AG09309 (cell line): ENCODE measurements at regions not wholly inside any gene's neighbourhood (a gene's known extent, or its start where the extent isn't known, plus 50 kb on each side); places are given as distances from the start of the nearest gene placed in this dataset.

Experiments used
- DNase-seq: peaks from one replicate; pipeline ENCODE4 v3.0.0-alpha.2; 2010; ENCODE audit warnings: low read depth
- H3K4me3 ChIP-seq: 2 replicates; pipeline ENCODE4 v1.5.1; 2011; ENCODE audit warnings: mild to moderate bottlenecking, low read depth, low read length, moderate library complexity; ENCODE audit not compliant: control insufficient read depth
- CTCF ChIP-seq: IDR thresholded peaks from 2 replicates; pipeline ENCODE4 v1.5.1; 2011; ENCODE audit warnings: mild to moderate bottlenecking, low read depth, low read length, inconsistent platforms; ENCODE audit not compliant: insufficient read depth, control insufficient read depth; ENCODE audit errors: missing control alignments

- no peak for DNase-seq
Observed at GRCh38 chr7:114138587-114138986, 219.8 kb upstream of the PPP1R3A start.

GRCh38 chr7:114133717-114134116 lies 214.9 kb upstream of the PPP1R3A start:
- H3K4me3 ChIP-seq, result no peak overlapping the region
- TF ChIP-seq CTCF, result no peak
- DNase-seq, result no peak

More at GRCh38 chr7:114138587-114138986, 219.8 kb upstream of the PPP1R3A start:
- H3K4me3 ChIP-seq, result no peak overlapping the region
- TF ChIP-seq CTCF, result no peak

GRCh38 chr7:114130866-114131265 lies 212.1 kb upstream of the PPP1R3A start:
- no peak for DNase-seq
- TF ChIP-seq CTCF, result no peak
- no peak overlapping the region for H3K4me3 ChIP-seq

- no peak for DNase-seq
- no peak for TF ChIP-seq CTCF
- H3K4me3 ChIP-seq, result no peak overlapping the region
Observed at GRCh38 chr7:114128880-114129279, 210.1 kb upstream of the PPP1R3A start.

- TF ChIP-seq CTCF, result no peak
- H3K4me3 ChIP-seq, result no peak overlapping the region
- no peak for DNase-seq
Observed at GRCh38 chr7:114126095-114126494, 207.3 kb upstream of the PPP1R3A start.

GRCh38 chr7:114112806-114113205 lies 194.0 kb upstream of the PPP1R3A start:
- TF ChIP-seq CTCF, result no peak
- no peak overlapping the region for H3K4me3 ChIP-seq
- no peak for DNase-seq

- no peak for DNase-seq
- TF ChIP-seq CTCF, result no peak
- no peak overlapping the region for H3K4me3 ChIP-seq
Observed at GRCh38 chr7:114110666-114111065, 191.9 kb upstream of the PPP1R3A start.
